ENCODE measurements at regions not wholly inside any gene's neighbourhood (a gene's known extent, or its start where the extent isn't known, plus 50 kb on each side); places are given as distances from the start of the nearest gene placed in this dataset.

GRCh38 chr4:34035225-34035624, 2209.1 kb downstream of the ARAP2 start:
- DNase-seq, result no peak

GRCh38 chr4:34037280-34037679, 2207.0 kb downstream of the ARAP2 start:
- DNase-seq, result no peak

- no peak for DNase-seq
Measured at GRCh38 chr4:34039766-34040165, 2204.5 kb downstream of the ARAP2 start.

GRCh38 chr4:34043131-34043530, 2201.2 kb downstream of the ARAP2 start:
- no peak for DNase-seq

GRCh38 chr4:34046580-34046979, 2197.7 kb downstream of the ARAP2 start:
- DNase-seq, result no peak

GRCh38 chr4:34047363-34047762, 2197.0 kb downstream of the ARAP2 start:
- DNase-seq, result no peak

- no peak for DNase-seq
Measured at GRCh38 chr4:34066126-34066525, 2178.2 kb downstream of the ARAP2 start.

- no peak for DNase-seq
Measured at GRCh38 chr4:34091451-34091850, 2152.9 kb downstream of the ARAP2 start.

GRCh38 chr4:34094114-34094513, 2150.2 kb downstream of the ARAP2 start:
- DNase-seq, result no peak

- no peak for DNase-seq
Measured at GRCh38 chr4:34105311-34105710, 2139.0 kb downstream of the ARAP2 start.

GRCh38 chr4:34108391-34108790, 2135.9 kb downstream of the ARAP2 start:
- DNase-seq, result no peak

GRCh38 chr4:34112573-34112972, 2131.7 kb downstream of the ARAP2 start:
- DNase-seq, result no peak

GRCh38 chr4:34138385-34138784, 2105.9 kb downstream of the ARAP2 start:
- no peak for DNase-seq

- DNase-seq, result no peak
Measured at GRCh38 chr4:34139346-34139745, 2105.0 kb downstream of the ARAP2 start.

GRCh38 chr4:34148322-34148908, 2095.9 kb downstream of the ARAP2 start:
- no peak for DNase-seq

GRCh38 chr4:34157547-34157946, 2086.8 kb downstream of the ARAP2 start:
- no peak for DNase-seq

GRCh38 chr4:34158878-34159277, 2085.4 kb downstream of the ARAP2 start:
- DNase-seq, result no peak

GRCh38 chr4:34170946-34171345, 2073.4 kb downstream of the ARAP2 start:
- DNase-seq, result no peak

GRCh38 chr4:34176609-34177008, 2067.7 kb downstream of the ARAP2 start:
- DNase-seq, result no peak

- DNase-seq, result no peak
Measured at GRCh38 chr4:34178476-34178875, 2065.8 kb downstream of the ARAP2 start.

- DNase-seq, result no peak
Measured at GRCh38 chr4:34181311-34181841, 2062.9 kb downstream of the ARAP2 start.

GRCh38 chr4:34181891-34182290, 2062.4 kb downstream of the ARAP2 start:
- no peak for DNase-seq

- DNase-seq, result no peak
Measured at GRCh38 chr4:34182306-34182705, 2062.0 kb downstream of the ARAP2 start.

- no peak for DNase-seq
Measured at GRCh38 chr4:34183926-34184325, 2060.4 kb downstream of the ARAP2 start.

GRCh38 chr4:34187056-34187455, 2057.3 kb downstream of the ARAP2 start:
- DNase-seq, result no peak
